DND-41 (cell line): ENCODE measurements at regions not wholly inside any gene's neighbourhood (a gene's known extent, or its start where the extent isn't known, plus 50 kb on each side); places are given as distances from the start of the nearest gene placed in this dataset.
"Not testable (repeated sequence)": the region's sequence is repeated elsewhere in the genome, so short reads cannot be mapped to it uniquely, and the experiment has no call there.

Source experiments
- EZH2 ChIP-seq: IDR thresholded peaks from 3 replicates; pipeline ENCODE4 v1.6.1; 2012; ENCODE audit warnings: borderline replicate concordance, low read depth, mild to moderate bottlenecking, moderate library complexity, low read length, inconsistent platforms; ENCODE audit not compliant: severe bottlenecking
- TF ChIP-seq, protein P1 (sequence below): IDR thresholded peaks from 2 replicates; pipeline ENCODE4 v1.5.1; 2012; ENCODE audit warnings: borderline replicate concordance, low read length, moderate library complexity, mild to moderate bottlenecking; ENCODE audit not compliant: poor library complexity, severe bottlenecking; ENCODE audit errors: extremely low read depth

DNA sequence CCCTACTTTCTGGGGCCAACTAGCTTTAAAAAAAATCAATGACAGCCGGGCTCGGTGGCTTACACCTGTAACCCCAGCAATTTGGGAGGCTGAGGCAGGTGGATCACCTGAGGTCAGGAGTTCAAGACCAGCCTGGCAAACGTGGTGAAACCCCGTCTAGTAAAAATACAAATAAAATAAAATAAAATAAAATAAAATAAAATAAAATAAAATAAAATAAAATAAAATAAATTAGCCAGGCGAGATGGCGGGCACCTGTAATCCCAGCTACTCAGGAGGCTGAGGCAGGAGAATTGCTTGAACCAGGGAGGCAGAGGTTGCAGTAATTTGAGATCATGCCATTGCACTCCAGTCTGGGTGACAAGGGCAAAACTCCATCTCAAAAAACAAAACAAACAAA is 443.9 kb upstream of the CDH10 start:
- TF ChIP-seq, protein P1, sequence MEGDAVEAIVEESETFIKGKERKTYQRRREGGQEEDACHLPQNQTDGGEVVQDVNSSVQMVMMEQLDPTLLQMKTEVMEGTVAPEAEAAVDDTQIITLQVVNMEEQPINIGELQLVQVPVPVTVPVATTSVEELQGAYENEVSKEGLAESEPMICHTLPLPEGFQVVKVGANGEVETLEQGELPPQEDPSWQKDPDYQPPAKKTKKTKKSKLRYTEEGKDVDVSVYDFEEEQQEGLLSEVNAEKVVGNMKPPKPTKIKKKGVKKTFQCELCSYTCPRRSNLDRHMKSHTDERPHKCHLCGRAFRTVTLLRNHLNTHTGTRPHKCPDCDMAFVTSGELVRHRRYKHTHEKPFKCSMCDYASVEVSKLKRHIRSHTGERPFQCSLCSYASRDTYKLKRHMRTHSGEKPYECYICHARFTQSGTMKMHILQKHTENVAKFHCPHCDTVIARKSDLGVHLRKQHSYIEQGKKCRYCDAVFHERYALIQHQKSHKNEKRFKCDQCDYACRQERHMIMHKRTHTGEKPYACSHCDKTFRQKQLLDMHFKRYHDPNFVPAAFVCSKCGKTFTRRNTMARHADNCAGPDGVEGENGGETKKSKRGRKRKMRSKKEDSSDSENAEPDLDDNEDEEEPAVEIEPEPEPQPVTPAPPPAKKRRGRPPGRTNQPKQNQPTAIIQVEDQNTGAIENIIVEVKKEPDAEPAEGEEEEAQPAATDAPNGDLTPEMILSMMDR = not testable (repeated sequence)
- not testable (repeated sequence) for TF ChIP-seq EZH2
